ENCODE measurements at regions not wholly inside any gene's neighbourhood (a gene's known extent, or its start where the extent isn't known, plus 50 kb on each side); places are given as distances from the start of the nearest gene placed in this dataset.

DNA sequence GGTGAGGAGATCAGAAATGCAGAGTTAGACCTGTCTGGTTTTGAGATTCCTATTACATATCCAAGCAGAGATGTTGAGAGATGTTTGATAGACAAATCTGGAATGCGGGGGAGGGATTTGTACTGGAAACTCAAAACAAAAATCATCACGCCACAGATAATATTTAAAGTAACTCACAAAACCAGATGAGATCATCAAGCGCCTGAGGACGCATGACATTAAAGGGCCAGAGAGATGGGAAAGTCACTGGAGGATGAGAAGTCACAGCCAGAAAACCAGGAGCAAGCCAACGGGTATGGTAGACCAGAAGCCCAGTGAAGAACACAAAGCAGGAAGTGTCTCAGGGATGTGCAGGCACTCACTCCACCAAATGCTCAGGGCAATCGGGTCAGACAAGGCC, 87.7 kb downstream of the DLL1 start:
- TF ChIP-seq, protein P1, sequence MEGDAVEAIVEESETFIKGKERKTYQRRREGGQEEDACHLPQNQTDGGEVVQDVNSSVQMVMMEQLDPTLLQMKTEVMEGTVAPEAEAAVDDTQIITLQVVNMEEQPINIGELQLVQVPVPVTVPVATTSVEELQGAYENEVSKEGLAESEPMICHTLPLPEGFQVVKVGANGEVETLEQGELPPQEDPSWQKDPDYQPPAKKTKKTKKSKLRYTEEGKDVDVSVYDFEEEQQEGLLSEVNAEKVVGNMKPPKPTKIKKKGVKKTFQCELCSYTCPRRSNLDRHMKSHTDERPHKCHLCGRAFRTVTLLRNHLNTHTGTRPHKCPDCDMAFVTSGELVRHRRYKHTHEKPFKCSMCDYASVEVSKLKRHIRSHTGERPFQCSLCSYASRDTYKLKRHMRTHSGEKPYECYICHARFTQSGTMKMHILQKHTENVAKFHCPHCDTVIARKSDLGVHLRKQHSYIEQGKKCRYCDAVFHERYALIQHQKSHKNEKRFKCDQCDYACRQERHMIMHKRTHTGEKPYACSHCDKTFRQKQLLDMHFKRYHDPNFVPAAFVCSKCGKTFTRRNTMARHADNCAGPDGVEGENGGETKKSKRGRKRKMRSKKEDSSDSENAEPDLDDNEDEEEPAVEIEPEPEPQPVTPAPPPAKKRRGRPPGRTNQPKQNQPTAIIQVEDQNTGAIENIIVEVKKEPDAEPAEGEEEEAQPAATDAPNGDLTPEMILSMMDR (IDR thresholded peaks at IDR 0.05; ENCODE audit: insufficient read depth, low read depth, low read length, missing control alignments) = no peak
- DNase-seq (ENCODE audit: low read depth) = peak; percentile 33
- no peak overlapping the region for H3K4me3 ChIP-seq (ENCODE audit: low read length)

DNA sequence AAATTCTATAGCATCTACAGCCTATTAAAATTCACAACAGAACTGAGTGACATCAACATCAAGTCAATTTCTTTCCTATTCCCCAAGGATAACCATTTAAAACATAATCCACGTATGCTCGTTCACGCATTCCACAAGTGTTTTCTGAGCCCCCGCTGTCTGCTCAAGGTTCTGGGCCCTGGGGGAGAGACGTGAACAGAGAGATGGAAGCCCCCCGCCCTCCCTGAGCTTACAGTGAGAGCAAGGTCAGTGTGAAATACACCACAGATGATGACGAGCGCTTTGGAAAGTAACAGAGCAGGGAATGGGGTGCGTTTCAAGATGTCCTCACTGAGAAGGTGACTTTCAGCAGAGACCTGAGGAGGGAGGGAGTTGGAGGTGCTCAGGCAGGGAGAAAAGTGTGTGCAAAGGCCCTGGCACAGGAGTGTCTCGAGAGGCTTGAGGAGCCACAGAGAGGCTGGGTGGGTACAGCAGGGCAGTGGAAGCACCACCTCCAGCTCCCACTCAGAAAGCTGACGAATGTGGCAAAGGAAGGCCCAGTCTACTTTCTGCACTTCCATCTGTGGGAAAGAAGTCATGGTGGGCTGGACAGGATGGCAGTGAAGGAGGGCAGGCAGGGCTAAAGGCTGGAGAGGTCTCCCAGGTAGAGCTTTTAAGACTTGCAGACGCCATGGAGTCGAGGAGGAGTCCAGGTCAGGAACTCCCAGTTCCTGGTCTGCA, 88.3 kb downstream of the DLL1 start:
- DNase-seq (ENCODE audit: low read depth) = no peak
- H3K4me3 ChIP-seq (ENCODE audit: low read length) = no peak overlapping the region
- TF ChIP-seq, protein P1 (IDR thresholded peaks at IDR 0.05; ENCODE audit: insufficient read depth, low read depth, low read length, missing control alignments) = no peak

DNA sequence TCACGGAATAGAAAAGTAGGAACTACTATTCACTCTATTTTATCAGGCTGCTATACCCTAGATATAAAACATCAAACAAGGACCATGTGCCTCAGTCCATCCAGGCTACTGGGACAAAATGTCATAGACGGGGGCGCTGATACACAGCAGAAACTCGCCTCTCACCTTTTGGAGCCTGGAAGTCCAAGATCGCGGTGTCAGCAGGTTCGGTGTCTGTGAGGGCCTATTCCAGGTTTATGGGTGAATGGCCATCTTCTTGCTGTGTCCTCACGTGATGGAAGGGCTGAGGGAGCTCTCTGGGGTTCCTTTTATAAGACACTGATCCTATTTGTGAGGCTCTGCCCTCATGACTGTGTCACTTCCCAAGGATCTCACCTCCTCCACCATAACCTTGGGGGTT, 89.5 kb downstream of the DLL1 start:
- TF ChIP-seq, protein P1 (IDR thresholded peaks at IDR 0.05; ENCODE audit: insufficient read depth, low read depth, low read length, missing control alignments) = no peak
- DNase-seq (ENCODE audit: low read depth) = no peak
- no peak overlapping the region for H3K4me3 ChIP-seq (ENCODE audit: low read length)

DNA sequence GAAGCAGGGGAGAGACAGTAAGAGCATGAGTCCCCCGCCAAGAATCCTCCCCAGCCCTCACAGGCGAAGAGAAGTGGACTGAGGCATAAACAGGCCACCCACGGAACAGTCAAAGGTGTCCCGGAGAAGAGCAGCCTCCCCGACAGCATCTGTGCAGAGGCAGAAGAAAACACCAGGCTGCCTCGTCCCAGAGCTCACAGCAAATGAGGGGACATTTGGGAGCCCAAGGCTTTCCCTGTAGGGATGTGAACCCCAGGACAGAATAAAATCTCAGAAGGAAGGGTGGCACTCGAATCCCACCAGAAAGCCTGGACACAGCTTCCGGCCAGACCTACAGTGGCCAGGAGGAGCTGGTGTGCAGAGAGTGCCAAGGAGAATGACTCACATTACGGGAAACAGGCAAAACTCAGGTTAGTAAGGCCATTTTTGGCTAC, 90.4 kb downstream of the DLL1 start:
- peak; percentile 30 for DNase-seq (ENCODE audit: low read depth)
- no peak overlapping the region for H3K4me3 ChIP-seq (ENCODE audit: low read length)
- TF ChIP-seq, protein P1 (IDR thresholded peaks at IDR 0.05; ENCODE audit: insufficient read depth, low read depth, low read length, missing control alignments) = no peak

DNA sequence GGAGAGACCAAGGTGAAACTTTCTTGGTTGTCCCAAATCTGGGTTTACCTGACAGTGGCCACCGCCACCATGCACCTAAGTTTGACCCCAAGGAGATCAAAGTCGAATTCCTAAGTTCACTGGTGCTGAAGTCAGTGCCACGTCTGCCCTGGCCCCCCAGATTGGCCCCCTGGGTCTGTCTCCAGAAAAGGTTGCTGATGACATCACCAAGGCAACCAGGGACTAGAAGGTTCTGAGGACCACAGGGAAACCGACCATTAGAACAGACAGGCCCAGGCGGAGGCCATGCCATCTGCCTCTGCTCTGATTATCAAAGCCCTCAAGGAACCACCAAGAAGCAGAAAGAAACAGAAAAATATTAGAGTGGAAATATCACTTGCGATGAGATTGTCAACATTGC, 91.2 kb downstream of the DLL1 start:
- DNase-seq (ENCODE audit: low read depth) = no peak
- H3K4me3 ChIP-seq (ENCODE audit: low read length) = no peak overlapping the region
- TF ChIP-seq, protein P1 (IDR thresholded peaks at IDR 0.05; ENCODE audit: insufficient read depth, low read depth, low read length, missing control alignments) = no peak

DNA sequence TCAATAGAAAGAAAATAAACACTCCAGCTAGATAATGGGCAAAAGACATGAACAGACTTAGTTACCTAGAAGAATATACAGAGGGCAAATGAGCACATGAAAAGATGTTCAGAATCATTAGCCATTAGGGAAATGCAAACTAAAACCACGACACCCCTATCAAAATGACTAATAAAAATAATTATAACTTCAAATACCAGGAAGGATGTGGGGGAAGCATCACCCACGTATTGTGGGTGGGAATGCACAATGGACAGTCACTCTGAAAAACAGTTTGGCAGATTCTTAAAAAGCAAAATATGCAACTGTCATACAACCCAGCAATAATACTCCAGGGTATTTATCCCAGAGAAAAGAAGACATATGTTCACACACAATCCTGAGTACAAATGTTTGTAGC, 92.6 kb downstream of the DLL1 start:
- H3K4me3 ChIP-seq (ENCODE audit: low read length) = no peak overlapping the region
- no peak for DNase-seq (ENCODE audit: low read depth)
- TF ChIP-seq, protein P1 (IDR thresholded peaks at IDR 0.05; ENCODE audit: insufficient read depth, low read depth, low read length, missing control alignments) = no peak

DNA sequence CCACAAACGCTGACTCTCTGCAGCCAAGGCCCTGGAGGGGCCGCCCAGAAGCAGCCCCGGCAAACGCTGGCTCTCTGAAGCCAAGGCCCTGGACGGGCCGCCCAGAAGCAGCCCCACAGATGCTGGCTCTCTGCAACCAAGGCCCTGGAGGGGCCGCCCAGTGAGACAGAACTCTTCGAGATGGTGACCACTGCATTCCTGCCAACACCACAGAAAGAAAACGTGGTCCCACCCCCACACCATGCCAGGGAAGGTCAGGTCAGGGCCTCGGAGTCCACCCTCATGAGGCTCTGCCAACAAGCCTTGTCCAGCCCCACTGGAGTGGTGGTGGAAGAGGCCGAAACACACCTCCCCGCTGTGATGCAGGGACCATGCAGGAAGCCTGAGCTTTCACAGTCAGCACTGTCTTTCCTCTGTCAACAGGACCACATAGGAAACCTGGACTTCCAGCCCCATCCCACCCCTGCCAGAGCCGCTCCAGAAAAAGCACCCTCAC, 97.5 kb downstream of the DLL1 start:
- H3K4me3 ChIP-seq (ENCODE audit: low read length) = no peak overlapping the region
- TF ChIP-seq, protein P1 (IDR thresholded peaks at IDR 0.05; ENCODE audit: insufficient read depth, low read depth, low read length, missing control alignments) = no peak
- DNase-seq (ENCODE audit: low read depth) = no peak

Data from epithelial cell of esophagus (primary cell).